Stimulated activated naive B cell treated with anti-CD40 and anti-IgM and Interleukin-4, amounts not matched to agents 10 μg/mL and 1 μg/mL and 100 μg/mL, for 72 hours (primary cell): ENCODE measurements at regions not wholly inside any gene's neighbourhood (a gene's known extent, or its start where the extent isn't known, plus 50 kb on each side); places are given as distances from the start of the nearest gene placed in this dataset.
"Not testable (repeated sequence)": the region's sequence is repeated elsewhere in the genome, so short reads cannot be mapped to it uniquely, and the experiment has no call there.

ENCODE experiments used
- ATAC-seq, 2 donors: fragments of 150-1000 bp; cut with Tn5 transposase; replicated peaks; 2 replicates each; pipeline ENCODE4 v1.10.0; 2021; ENCODE audit warnings: moderate library complexity in 1 of 2
- DNase-seq: peaks from one replicate; pipeline ENCODE4 v3.0.0; 2021
- H3K27ac Mint-ChIP-seq: one replicate; pipeline ENCODE4 v1.8.0; 2022; ENCODE audit warnings: mild to moderate bottlenecking, mixed read lengths
- H3K27me3 Mint-ChIP-seq, 2 donors: one replicate each; pipeline ENCODE4 v1.8.0; 2022; ENCODE audit warnings: mixed read lengths in 2 of 2
- H3K36me3 Mint-ChIP-seq, 2 donors: one replicate each; pipeline ENCODE4 v1.8.0; 2022; ENCODE audit warnings: mixed read lengths in 2 of 2, mild to moderate bottlenecking in 1 of 2
- H3K4me1 Mint-ChIP-seq, 2 donors: one replicate each; pipeline ENCODE4 v1.8.0; 2022; ENCODE audit warnings: mixed read lengths in 2 of 2, mild to moderate bottlenecking in 1 of 2
- H3K4me3 Mint-ChIP-seq, 2 donors: one replicate each; pipeline ENCODE4 v1.8.0; 2022; ENCODE audit warnings: mild to moderate bottlenecking in 2 of 2, mixed read lengths in 2 of 2, moderate library complexity in 1 of 2
- H3K9me3 Mint-ChIP-seq, 2 donors: one replicate each; pipeline ENCODE4 v1.8.0; 2022; ENCODE audit warnings: mixed read lengths in 2 of 2, mild to moderate bottlenecking in 1 of 2

DNA sequence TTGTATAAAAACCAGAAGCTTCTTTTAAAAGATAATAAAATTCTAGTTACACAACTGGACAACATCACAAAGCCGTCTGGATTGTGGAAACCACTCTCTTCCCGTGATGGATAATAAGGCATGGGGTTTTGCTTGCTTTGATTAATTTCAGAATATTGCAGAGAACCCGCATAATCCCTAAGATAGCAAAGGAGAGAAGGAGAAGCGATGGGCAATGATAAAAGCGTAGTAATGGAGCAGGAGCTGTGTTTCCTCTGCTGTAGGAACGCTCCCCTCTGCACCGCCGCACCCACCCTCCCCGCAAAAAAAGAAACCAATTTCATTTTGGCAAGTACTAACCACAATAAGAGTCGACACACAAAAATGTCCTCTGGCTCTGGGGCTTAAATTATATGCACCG lies 340.9 kb upstream of the PSMD7 start:
- H3K27ac Mint-ChIP-seq, result no peak overlapping the region
- H3K4me1 Mint-ChIP-seq, result no peaks in the 10 kb centered on the region

DNA sequence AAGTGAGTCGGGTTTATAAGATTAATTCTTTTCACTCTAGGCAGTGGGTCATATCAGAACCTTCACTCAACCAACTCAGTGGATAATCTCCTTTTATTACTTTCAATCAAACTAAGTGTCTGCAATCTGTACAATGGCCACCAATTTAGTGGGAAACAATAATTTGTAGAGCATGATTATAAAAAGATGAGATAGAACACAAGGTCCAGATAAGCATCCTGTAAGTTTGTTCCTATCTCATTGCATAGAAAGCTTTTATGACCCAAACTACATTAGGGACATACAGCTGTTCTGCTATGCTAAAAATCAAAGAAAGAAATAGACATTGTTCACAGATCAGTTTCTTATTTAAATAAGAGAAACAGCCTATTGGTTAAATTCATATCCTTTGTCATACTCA lies 341.4 kb upstream of the PSMD7 start:
- no peak for ATAC-seq
- H3K4me1 Mint-ChIP-seq, result no peaks in the 10 kb centered on the region
- DNase-seq, result no peak

More for the DNA sequence above, 340.9 kb upstream of the PSMD7 start:
- Mint-ChIP-seq H3K27me3 (peaks cover 7 to 8% of the 10 kb centered on the region in 2 donors), H3K4me3 (no peak overlapping the region), H3K36me3 (no peaks in the 10 kb centered on the region), H3K9me3 (no peaks in the 10 kb centered on the region)
- DNase-seq (no peak), ATAC-seq (no peak)

DNA sequence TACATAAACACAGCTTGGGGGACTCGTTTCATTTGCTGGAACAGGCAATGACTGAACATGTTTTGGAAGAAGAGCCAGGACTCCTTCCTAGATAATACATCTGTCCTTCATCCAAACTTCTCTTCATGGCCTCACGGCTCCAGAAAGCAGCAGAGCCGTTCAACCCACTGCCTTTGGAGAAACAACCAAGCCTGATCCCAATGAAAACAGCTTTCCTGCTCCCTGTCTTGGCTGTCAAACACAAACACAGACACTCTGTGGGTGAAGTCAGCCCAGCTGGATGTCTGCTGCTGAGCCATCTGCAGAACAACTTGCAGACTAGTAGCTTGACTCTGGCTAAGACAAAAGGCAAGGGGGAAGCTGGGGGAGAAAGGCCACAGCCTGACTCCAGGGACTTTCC lies 345.1 kb upstream of the PSMD7 start:
- Mint-ChIP-seq H3K9me3 (no peaks in the 10 kb centered on the region), H3K4me1 (no peaks in the 10 kb centered on the region), H3K27ac (no peak overlapping the region), H3K36me3 (no peaks in the 10 kb centered on the region), H3K27me3 (peaks cover 4 to 7% of the 10 kb centered on the region in 2 donors), H3K4me3 (no peak overlapping the region)
- DNase-seq (no peak), ATAC-seq (no peak)

More for the DNA sequence above, 341.4 kb upstream of the PSMD7 start:
- Mint-ChIP-seq H3K27me3 (peaks cover 7 to 8% of the 10 kb centered on the region in 2 donors), H3K36me3 (no peaks in the 10 kb centered on the region), H3K4me3 (no peak overlapping the region), H3K9me3 (no peaks in the 10 kb centered on the region), H3K27ac (no peak overlapping the region)

DNA sequence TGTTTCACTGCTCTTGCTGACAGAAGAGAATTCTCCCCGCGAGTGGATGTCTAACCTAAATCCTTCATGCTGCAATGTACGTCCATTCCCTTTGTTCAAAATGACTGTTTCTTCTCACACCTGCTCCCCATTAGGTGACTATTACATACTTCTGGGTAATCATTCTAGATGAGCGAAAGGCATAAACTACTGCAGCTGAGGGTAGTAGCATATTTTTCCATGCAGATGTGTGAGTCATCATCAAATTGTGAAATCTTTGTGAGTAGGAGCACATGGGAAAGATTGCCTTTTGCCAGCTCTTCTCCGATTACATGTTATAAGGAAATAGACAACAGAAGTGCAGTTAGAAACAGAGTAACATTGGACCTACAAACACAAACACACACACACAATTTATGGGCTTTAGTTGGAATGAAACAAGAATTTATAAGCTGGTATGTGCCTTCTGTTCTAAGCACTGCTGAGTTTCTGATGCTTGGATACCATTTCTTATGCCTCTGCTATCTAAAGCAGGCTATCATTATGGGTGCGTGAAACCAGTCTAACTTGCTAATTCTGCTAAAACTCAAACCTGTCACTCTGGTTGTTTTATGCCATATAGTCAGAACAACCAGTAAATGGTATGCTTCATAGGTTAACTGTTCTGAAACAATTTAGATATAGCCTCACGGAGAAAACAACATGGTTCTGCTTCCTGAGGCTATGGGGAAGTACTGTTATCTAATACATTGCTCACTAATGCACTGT lies 346.9 kb upstream of the PSMD7 start:
- Mint-ChIP-seq H3K4me3 (no peak overlapping the region), H3K27ac (no peak overlapping the region), H3K9me3 (no peaks in the 10 kb centered on the region), H3K4me1 (no peaks in the 10 kb centered on the region), H3K27me3 (peaks cover 4 to 7% of the 10 kb centered on the region in 2 donors), H3K36me3 (no peaks in the 10 kb centered on the region)
- ATAC-seq (no peak), DNase-seq (no peak)

DNA sequence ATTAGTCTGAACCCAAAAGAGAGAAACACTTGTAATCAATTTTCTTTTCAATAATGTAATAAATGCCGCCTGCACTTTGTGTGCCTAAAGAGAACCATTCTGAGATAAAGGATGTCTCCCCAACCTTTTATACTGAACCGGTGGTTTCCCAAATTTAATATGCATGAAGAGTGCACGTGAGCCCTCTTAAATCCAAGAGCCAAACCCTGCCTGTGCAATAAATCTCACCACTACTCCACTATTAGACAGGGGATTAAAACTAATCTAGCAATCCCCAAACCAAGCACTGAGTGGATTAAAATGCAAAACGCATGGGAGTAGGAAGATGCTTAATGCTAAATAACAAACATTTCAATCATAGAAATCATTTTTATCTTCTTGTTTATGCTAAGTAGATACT lies 351.0 kb upstream of the PSMD7 start:
- DNase-seq (no peak), ATAC-seq (no peak)
- H3K36me3 Mint-ChIP-seq, result no peaks in the 10 kb centered on the region
- H3K27ac Mint-ChIP-seq, result no peak overlapping the region
- H3K9me3 Mint-ChIP-seq, result no peaks in the 10 kb centered on the region
- H3K27me3 Mint-ChIP-seq, result no peaks in the 10 kb centered on the region
- no peak overlapping the region for H3K4me3 Mint-ChIP-seq
- no peaks in the 10 kb centered on the region for H3K4me1 Mint-ChIP-seq

DNA sequence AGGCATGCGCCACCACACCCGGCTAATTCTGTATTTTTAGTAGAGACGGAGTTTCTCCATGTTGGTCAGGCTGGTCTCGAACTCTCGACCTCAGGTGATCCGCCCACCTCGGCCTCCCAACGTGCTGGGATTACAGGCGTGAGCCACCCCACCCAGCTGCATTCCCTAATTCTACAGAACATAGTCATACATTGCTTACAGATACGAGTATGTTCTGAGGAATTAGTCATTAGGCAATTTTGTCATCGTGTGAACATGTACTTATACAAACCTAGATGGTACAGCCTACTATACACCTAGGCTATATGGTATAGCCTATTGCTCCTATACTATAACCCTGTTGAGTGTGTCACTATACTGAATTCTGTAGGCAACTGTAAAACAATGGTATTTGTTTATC lies 353.4 kb upstream of the PSMD7 start:
- not testable (repeated sequence) for ATAC-seq, H3K4me3 Mint-ChIP-seq, H3K27ac Mint-ChIP-seq, DNase-seq, H3K9me3 Mint-ChIP-seq, H3K36me3 Mint-ChIP-seq, H3K4me1 Mint-ChIP-seq, H3K27me3 Mint-ChIP-seq

DNA sequence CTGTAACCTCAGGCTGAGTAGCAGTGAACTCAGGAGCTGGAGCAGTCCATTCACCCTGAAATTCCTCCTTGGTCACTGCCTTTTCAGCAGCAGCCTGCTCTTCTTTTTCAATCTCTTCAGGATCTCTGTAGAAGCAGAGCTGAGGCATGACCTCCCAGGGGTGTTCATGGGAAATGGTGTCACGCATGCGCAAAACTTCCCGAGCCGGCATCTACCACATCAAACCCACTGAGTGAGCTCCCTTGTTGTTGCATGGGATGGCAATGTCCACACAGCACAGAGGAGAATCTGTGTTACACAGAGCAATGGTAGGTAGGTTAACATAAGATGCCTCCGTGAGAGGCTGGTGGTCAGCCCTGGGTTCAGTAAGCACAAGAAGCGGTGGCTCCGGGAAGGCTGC lies 355.8 kb upstream of the PSMD7 start:
- H3K9me3 Mint-ChIP-seq, H3K27ac Mint-ChIP-seq, ATAC-seq, DNase-seq, H3K4me1 Mint-ChIP-seq, H3K27me3 Mint-ChIP-seq, H3K4me3 Mint-ChIP-seq, H3K36me3 Mint-ChIP-seq: not testable (repeated sequence)

DNA sequence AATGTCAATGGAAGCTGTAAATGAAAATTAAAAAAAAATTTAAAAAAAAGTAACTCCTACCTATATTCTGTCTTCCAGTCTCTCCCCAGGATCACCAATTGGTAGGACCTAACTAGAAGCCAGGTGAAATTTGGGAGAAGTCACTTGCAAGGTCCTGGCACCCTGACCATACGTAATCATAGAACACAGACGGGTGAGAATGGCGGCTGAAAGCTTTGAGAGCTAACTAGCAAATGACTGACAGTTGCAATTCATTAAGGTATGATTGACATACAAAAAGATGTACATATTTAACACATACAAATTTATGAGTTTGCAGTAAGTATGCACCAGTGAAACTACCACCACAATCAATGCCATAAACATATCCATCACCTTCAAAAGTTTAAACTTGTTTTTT lies 372.7 kb upstream of the PSMD7 start:
- Mint-ChIP-seq H3K36me3 (peaks cover 0 to 3% of the 10 kb centered on the region in 2 donors), H3K27ac (no peak overlapping the region), H3K9me3 (peaks cover 5 to 17% of the 10 kb centered on the region in 2 donors), H3K4me3 (no peak overlapping the region), H3K4me1 (no peaks in the 10 kb centered on the region), H3K27me3 (peaks cover 3 to 16% of the 10 kb centered on the region in 2 donors)
- ATAC-seq (no peak), DNase-seq (no peak)

DNA sequence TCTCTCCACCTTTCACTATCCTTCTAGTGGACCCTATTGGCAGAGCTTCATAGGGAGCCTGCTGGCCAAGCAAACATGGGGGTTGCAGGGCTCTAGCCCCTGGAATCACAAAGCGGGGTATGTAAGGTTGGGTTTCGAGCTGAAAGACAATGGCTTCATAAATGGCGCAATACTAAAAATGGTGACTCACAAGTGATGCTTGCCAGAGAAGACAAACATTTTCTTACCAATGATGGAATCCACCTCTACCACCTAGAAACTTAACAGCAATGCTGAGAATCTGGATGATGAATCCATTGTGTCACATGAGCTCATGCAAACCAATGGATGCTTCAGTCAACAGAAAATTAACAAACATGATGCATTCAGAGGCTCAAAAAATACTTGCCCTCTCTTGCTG lies 375.3 kb upstream of the PSMD7 start:
- DNase-seq (no peak), ATAC-seq (no peak)
- Mint-ChIP-seq H3K27ac (no peak overlapping the region), H3K4me1 (no peaks in the 10 kb centered on the region), H3K4me3 (no peak overlapping the region), H3K9me3 (peaks cover 0 to 7% of the 10 kb centered on the region in 2 donors), H3K27me3 (peaks cover 4 to 16% of the 10 kb centered on the region in 2 donors), H3K36me3 (no peaks in the 10 kb centered on the region)

DNA sequence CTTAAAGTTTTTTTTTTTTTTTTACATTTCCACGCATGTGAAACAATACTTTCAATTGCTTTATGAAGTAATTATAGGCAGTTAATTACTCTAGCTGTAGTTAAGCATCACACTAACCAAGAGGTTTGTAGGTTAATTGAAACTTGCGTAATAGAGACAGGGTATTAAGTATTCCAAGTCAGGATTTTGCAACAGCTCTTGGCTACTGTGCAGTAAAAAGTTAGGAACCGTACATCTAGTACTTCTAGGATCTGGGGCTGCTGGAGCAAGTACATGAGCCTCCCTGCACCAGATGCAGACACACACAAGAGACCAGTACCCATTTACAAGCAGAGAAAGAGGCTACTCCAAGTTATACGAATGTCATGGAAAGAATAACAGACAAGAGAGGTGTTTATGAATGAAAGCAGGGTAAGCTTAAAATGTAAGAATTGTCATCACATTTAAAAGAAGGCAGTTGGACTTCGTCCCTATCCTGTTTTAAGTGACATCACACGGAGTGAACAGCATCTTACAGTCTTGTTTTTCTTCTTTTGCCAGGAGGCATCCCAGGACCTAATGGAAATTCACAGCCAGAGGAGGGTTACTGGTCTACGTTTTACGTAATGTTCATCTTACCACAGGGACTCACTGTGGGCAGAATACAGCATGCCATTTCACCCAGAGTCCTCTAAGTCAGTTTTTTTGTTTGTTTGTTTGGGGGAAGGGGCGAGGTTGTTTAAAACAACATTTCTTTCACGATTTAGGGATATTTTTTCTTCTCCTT lies 379.6 kb upstream of the PSMD7 start:
- Mint-ChIP-seq H3K4me3 (no peak overlapping the region), H3K9me3 (no peaks in the 10 kb centered on the region), H3K36me3 (no peaks in the 10 kb centered on the region), H3K4me1 (no peaks in the 10 kb centered on the region), H3K27me3 (peaks cover 11 to 12% of the 10 kb centered on the region in 2 donors), H3K27ac (no peak overlapping the region)
- ATAC-seq (no peak), DNase-seq (no peak)

DNA sequence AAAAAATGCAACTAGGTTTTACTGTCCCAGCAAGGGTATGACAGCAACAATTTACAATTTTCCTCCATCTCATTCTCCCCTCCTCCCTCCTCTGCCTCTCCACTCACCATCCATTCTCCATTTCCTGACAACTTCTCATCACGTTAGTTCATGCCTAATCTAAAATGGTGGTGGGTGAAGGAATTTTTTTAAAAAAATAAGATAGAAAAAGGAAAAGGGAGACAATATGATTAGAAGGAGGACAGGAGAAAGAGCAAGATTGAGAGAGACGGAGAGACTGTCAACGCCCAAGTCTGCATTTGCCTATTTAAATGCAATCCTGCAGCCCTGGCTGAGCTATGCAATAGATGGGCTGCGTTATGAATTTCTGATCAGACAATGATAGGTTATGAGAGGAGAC lies 380.7 kb upstream of the PSMD7 start:
- H3K27ac Mint-ChIP-seq, result no peak overlapping the region
- no peaks in the 10 kb centered on the region for H3K9me3 Mint-ChIP-seq
- H3K4me1 Mint-ChIP-seq, result no peaks in the 10 kb centered on the region
- H3K4me3 Mint-ChIP-seq, result no peak overlapping the region
- DNase-seq, result no peak
- no peak for ATAC-seq
- no peaks in the 10 kb centered on the region for H3K36me3 Mint-ChIP-seq
- peaks cover 8 to 12% of the 10 kb centered on the region in 2 donors for H3K27me3 Mint-ChIP-seq

DNA sequence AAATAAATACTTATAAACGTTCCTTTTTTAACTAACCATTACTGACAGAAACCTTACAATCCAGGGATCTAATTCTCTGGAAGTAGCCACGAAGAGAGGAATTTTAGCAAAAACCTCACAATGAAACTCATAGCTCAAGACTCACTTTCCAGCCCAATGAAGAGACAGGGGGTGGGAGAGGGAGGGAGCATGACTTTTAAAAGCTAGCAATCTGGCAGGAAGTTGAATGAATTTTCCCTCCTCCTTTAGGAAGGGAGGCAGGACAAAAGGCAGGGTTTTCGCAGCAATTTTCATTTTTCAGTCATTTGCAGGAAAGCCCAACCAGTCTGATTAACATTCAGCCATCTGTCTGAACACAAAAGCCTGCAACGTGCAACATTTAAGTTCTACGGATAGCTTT lies 381.5 kb upstream of the PSMD7 start:
- DNase-seq (no peak), ATAC-seq (no peak)
- no peak overlapping the region for H3K27ac Mint-ChIP-seq
- H3K9me3 Mint-ChIP-seq, result no peaks in the 10 kb centered on the region
- H3K4me1 Mint-ChIP-seq, result no peaks in the 10 kb centered on the region
- no peak overlapping the region for H3K4me3 Mint-ChIP-seq
- peaks cover under 1 to 12% of the 10 kb centered on the region in 2 donors for H3K27me3 Mint-ChIP-seq
- no peaks in the 10 kb centered on the region for H3K36me3 Mint-ChIP-seq

DNA sequence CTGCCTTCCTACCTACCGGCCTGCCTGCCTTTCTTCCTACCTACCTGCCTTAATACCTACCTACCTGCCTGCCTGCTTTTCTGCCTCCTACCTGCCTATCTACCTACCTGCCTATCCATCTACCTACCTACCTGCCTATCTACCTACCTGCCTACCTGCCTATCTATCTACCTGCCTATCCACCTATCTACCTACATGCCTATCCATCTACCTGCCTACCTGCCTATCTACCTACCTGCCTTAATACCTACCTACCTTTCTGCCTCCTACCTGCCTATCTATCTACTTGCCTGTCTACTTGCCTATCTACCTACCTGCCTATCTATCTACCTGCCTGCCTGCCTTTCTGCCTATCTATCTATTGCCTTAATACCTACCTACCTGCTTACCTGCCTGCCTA lies 383.8 kb upstream of the PSMD7 start:
- DNase-seq (no peak), ATAC-seq (no peak)
- no peaks in the 10 kb centered on the region for H3K36me3 Mint-ChIP-seq
- no peaks in the 10 kb centered on the region for H3K4me1 Mint-ChIP-seq
- H3K27me3 Mint-ChIP-seq, result peaks cover 5 to 12% of the 10 kb centered on the region in 2 donors
- H3K27ac Mint-ChIP-seq, result peak overlapping the region; percentile 10
- H3K4me3 Mint-ChIP-seq, result no peak overlapping the region
- no peaks in the 10 kb centered on the region for H3K9me3 Mint-ChIP-seq

DNA sequence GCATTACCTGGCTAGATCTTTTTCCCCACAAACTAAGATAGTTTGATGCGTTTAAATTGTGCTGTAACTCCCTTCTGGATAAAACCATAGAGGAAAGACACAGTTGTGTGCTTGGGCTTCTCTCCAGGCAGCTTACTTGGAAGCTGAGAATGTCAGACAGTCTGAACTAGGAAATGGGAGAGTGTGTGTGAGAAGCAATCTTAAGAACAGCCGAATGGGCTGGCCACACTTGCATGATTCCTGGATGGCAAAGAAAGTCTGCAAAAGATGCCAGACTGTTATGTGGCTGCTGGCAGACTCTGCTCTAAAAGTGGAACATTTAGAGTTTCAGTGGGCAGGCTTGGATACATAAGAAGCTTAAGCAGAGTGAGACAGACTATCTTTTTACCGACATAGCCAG lies 384.3 kb upstream of the PSMD7 start:
- H3K9me3 Mint-ChIP-seq, result no peaks in the 10 kb centered on the region
- DNase-seq, result no peak
- H3K36me3 Mint-ChIP-seq, result no peaks in the 10 kb centered on the region
- no peaks in the 10 kb centered on the region for H3K4me1 Mint-ChIP-seq
- no peak overlapping the region for H3K4me3 Mint-ChIP-seq
- no peak overlapping the region for H3K27ac Mint-ChIP-seq
- peaks cover 5 to 12% of the 10 kb centered on the region in 2 donors for H3K27me3 Mint-ChIP-seq
- no peak for ATAC-seq

DNA sequence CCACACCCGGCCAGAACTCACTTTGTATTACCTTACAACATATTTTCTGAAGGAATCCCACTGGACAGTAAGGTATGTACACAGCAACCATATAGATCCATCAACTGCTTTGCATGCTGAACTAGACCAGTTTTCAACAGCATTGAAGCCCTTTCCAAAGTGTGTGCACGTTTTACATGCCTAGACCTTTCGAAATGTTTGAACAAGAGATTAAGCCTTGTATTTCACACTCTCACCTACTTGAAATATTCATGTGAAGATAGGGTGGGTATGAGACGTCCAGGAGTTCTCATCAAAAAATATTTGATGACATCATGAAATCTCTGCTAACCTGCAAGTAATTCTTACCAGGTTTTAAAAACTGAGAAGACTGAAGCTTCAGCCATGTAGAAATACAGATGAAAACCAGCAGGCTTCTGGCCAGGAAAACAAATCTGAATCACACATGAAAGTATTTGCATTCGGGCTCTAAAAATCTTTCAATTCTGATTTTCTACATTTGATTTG lies 387.0 kb upstream of the PSMD7 start:
- ATAC-seq, result no peak
- H3K4me1 Mint-ChIP-seq, result no peaks in the 10 kb centered on the region
- no peak for DNase-seq
- H3K27ac Mint-ChIP-seq, result no peak overlapping the region
- no peak overlapping the region for H3K4me3 Mint-ChIP-seq
- no peaks in the 10 kb centered on the region for H3K36me3 Mint-ChIP-seq
- H3K9me3 Mint-ChIP-seq, result peaks cover 0 to under 1% of the 10 kb centered on the region in 2 donors
- peaks cover 5 to 8% of the 10 kb centered on the region in 2 donors for H3K27me3 Mint-ChIP-seq
